Neural cell (in vitro differentiated cells): ENCODE measurements at regions not wholly inside any gene's neighbourhood (a gene's known extent, or its start where the extent isn't known, plus 50 kb on each side); places are given as distances from the start of the nearest gene placed in this dataset.

ENCODE experiments used
- H2AFZ ChIP-seq: fragments of 200-600, 300-800 bp; sonication (generic), shearing (Covaris generic); 2 replicates; pipeline ENCODE4 v1.6.0; 2014; ENCODE audit warnings: low read depth, mild to moderate bottlenecking, antibody characterized with exemption, low read length, moderate library complexity
- H3F3A ChIP-seq: fragments of 200-600 bp; shearing (Covaris generic); 2 replicates; pipeline ENCODE4 v1.6.1; 2016; ENCODE audit warnings: mild to moderate bottlenecking, moderate library complexity, mixed read lengths, antibody characterized with exemption, low read length; ENCODE audit not compliant: insufficient read depth, poor library complexity, severe bottlenecking
- H3K27ac ChIP-seq: fragments of 200-600, 300-800 bp; sonication (generic), shearing (Covaris generic); 2 replicates; pipeline ENCODE4 v1.5.1; 2014; ENCODE audit warnings: mild to moderate bottlenecking, low read length, moderate library complexity
- H3K27me3 ChIP-seq: fragments of 300-800, 200-600 bp; sonication (generic), shearing (Covaris generic); 2 replicates; pipeline ENCODE4 v1.6.0; 2014; ENCODE audit warnings: mild to moderate bottlenecking, low read depth, low read length, moderate library complexity; ENCODE audit not compliant: insufficient read depth
- H3K36me3 ChIP-seq: fragments of 300-800, 200-600 bp; sonication (generic), shearing (Covaris generic); 2 replicates; pipeline ENCODE4 v1.5.1; 2014; ENCODE audit warnings: mild to moderate bottlenecking, antibody characterized with exemption, low read length, moderate library complexity; ENCODE audit not compliant: insufficient read depth
- H3K4me2 ChIP-seq: fragments of 300-800, 200-600 bp; sonication (generic), shearing (Covaris generic); 2 replicates; pipeline ENCODE4 v1.6.0; 2014; ENCODE audit warnings: mild to moderate bottlenecking, low read length
- H3K4me3 ChIP-seq: fragments of 300-800, 200-600 bp; sonication (generic), shearing (Covaris generic); 2 replicates; pipeline ENCODE4 v1.5.1; 2014; ENCODE audit warnings: mild to moderate bottlenecking, low read length, moderate library complexity
- H3K79me2 ChIP-seq: fragments of 200-600 bp; shearing (Covaris generic); replicated peaks from 2 replicates; pipeline ENCODE4 v1.6.0; 2014; ENCODE audit warnings: mild to moderate bottlenecking, low read length, moderate library complexity; ENCODE audit not compliant: insufficient read depth
- H3K9ac ChIP-seq: fragments of 300-800, 200-600 bp; sonication (generic), shearing (Covaris generic); 2 replicates; pipeline ENCODE4 v1.6.1; 2016; ENCODE audit warnings: mild to moderate bottlenecking, low read length, mixed read lengths
- H3K9me2 ChIP-seq: fragments of 200-600 bp; shearing (Covaris generic); 2 replicates; pipeline ENCODE4 v1.6.1; 2016; ENCODE audit warnings: mild to moderate bottlenecking, low read length, mixed read lengths; ENCODE audit not compliant: insufficient read depth
- H3K9me3 ChIP-seq: fragments of 200-600, 300-800 bp; sonication (generic), shearing (Covaris generic); 2 replicates; pipeline ENCODE4 v1.6.1; 2016; ENCODE audit warnings: mild to moderate bottlenecking, mixed run types, low read length, moderate library complexity, mixed read lengths
- H4K20me1 ChIP-seq: fragments of 200-600 bp; shearing (Covaris generic); 2 replicates; pipeline ENCODE4 v1.6.1; 2016; ENCODE audit warnings: mild to moderate bottlenecking, mixed run types; ENCODE audit not compliant: insufficient read depth
- EP300 ChIP-seq: fragments of 450-650 bp; conservative IDR thresholded peaks from 2 replicates; pipeline ENCODE4 v1.6.1; 2014; ENCODE audit warnings: antibody characterized with exemption, mild to moderate bottlenecking, moderate library complexity; ENCODE audit not compliant: poor library complexity, severe bottlenecking
- EZH2 ChIP-seq: fragments of 200-600, 300-800 bp; shearing (Covaris generic), sonication (generic); IDR thresholded peaks from 2 replicates; pipeline ENCODE4 v1.6.1; 2014; ENCODE audit warnings: antibody characterized with exemption, low read length, borderline replicate concordance, mild to moderate bottlenecking; ENCODE audit not compliant: insufficient read depth, poor library complexity, severe bottlenecking
- MXI1 ChIP-seq: fragments of 450-650 bp; conservative IDR thresholded peaks from 2 replicates; pipeline ENCODE4 v1.6.1; 2014; ENCODE audit warnings: antibody characterized with exemption, mild to moderate bottlenecking; ENCODE audit not compliant: poor library complexity, severe bottlenecking
- POLR2AphosphoS5 ChIP-seq: IDR thresholded peaks from 2 replicates; pipeline ENCODE4 v1.6.1; 2012
- RAD21 ChIP-seq: fragments of 450-650 bp; conservative IDR thresholded peaks from 2 replicates; pipeline ENCODE4 v1.6.1; 2014; ENCODE audit warnings: antibody characterized with exemption, mild to moderate bottlenecking, moderate library complexity
- REST ChIP-seq: IDR thresholded peaks from 2 replicates; pipeline ENCODE4 v1.6.1; 2012; ENCODE audit warnings: borderline replicate concordance
- SMC3 ChIP-seq: fragments of 450-650 bp; conservative IDR thresholded peaks from 2 replicates; pipeline ENCODE4 v1.6.1; 2014; ENCODE audit warnings: antibody characterized with exemption, mild to moderate bottlenecking, moderate library complexity; ENCODE audit not compliant: poor library complexity
- TAF1 ChIP-seq: IDR thresholded peaks from 2 replicates; pipeline ENCODE4 v1.6.1; 2012; ENCODE audit warnings: low read depth
- TF ChIP-seq, protein P1 (sequence below): fragments of 450-650 bp; IDR thresholded peaks from 2 replicates; pipeline ENCODE4 v1.5.1; 2014; ENCODE audit warnings: antibody characterized with exemption, mild to moderate bottlenecking, moderate library complexity; ENCODE audit not compliant: poor library complexity, severe bottlenecking

GRCh38 chr4:19329631-19330030, 922.1 kb upstream of the SLIT2 start:
- no peaks in the 10 kb centered on the region for H3K9me3 ChIP-seq
- no peak overlapping the region for H3K4me3 ChIP-seq
- H3K27me3 ChIP-seq, result no peaks in the 10 kb centered on the region

GRCh38 chr4:19329077-19329476, 922.6 kb upstream of the SLIT2 start:
- H3K27me3 ChIP-seq, result no peaks in the 10 kb centered on the region
- no peak overlapping the region for H3K4me3 ChIP-seq
- no peak overlapping the region for H3K9ac ChIP-seq
- H4K20me1 ChIP-seq, result no peaks in the 10 kb centered on the region
- H3K36me3 ChIP-seq, result no peaks in the 10 kb centered on the region
- no peak overlapping the region for H3K27ac ChIP-seq
- H3K9me3 ChIP-seq, result no peaks in the 10 kb centered on the region
- H3K9me2 ChIP-seq, result no peaks in the 10 kb centered on the region
- no peak overlapping the region for H2AFZ ChIP-seq
- TF ChIP-seq RAD21 (no peak), SMC3 (no peak), EZH2 (no peak), EP300 (no peak), POLR2AphosphoS5 (no peak), TAF1 (no peak)
- TF ChIP-seq, protein P1, sequence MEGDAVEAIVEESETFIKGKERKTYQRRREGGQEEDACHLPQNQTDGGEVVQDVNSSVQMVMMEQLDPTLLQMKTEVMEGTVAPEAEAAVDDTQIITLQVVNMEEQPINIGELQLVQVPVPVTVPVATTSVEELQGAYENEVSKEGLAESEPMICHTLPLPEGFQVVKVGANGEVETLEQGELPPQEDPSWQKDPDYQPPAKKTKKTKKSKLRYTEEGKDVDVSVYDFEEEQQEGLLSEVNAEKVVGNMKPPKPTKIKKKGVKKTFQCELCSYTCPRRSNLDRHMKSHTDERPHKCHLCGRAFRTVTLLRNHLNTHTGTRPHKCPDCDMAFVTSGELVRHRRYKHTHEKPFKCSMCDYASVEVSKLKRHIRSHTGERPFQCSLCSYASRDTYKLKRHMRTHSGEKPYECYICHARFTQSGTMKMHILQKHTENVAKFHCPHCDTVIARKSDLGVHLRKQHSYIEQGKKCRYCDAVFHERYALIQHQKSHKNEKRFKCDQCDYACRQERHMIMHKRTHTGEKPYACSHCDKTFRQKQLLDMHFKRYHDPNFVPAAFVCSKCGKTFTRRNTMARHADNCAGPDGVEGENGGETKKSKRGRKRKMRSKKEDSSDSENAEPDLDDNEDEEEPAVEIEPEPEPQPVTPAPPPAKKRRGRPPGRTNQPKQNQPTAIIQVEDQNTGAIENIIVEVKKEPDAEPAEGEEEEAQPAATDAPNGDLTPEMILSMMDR, result no peak
- H3F3A ChIP-seq, result no peaks in the 10 kb centered on the region
- no peak overlapping the region for H3K4me2 ChIP-seq
- no peaks in the 10 kb centered on the region for H3K79me2 ChIP-seq

More at GRCh38 chr4:19329631-19330030, 922.1 kb upstream of the SLIT2 start:
- Histone ChIP-seq H3F3A (no peaks in the 10 kb centered on the region), H2AFZ (no peak overlapping the region), H3K36me3 (no peaks in the 10 kb centered on the region), H3K9ac (no peak overlapping the region), H3K9me2 (no peaks in the 10 kb centered on the region), H3K27ac (no peak overlapping the region), H3K4me2 (no peak overlapping the region), H3K79me2 (no peaks in the 10 kb centered on the region), H4K20me1 (no peaks in the 10 kb centered on the region)
- no peak for TF ChIP-seq REST
- TF ChIP-seq TAF1, result no peak
- TF ChIP-seq EZH2, result no peak
- no peak for TF ChIP-seq SMC3
- TF ChIP-seq, protein P1, result no peak
- TF ChIP-seq POLR2AphosphoS5, result no peak
- TF ChIP-seq RAD21, result no peak
- no peak for TF ChIP-seq EP300
- no peak for TF ChIP-seq MXI1
